IPS-15b (cell line): ENCODE measurements at regions not wholly inside any gene's neighbourhood (a gene's known extent, or its start where the extent isn't known, plus 50 kb on each side); places are given as distances from the start of the nearest gene placed in this dataset.

Experiments used
- H3K27me3 ChIP-seq: one replicate; pipeline ENCODE4 v1.6.1; 2013; ENCODE audit warnings: low read length; ENCODE audit not compliant: control insufficient read depth, insufficient read depth
- H3K36me3 ChIP-seq: one replicate; pipeline ENCODE4 v1.6.1; 2013; ENCODE audit warnings: low read length; ENCODE audit not compliant: control insufficient read depth, insufficient read depth
- H3K4me1 ChIP-seq: one replicate; pipeline ENCODE4 v1.6.1; 2013; ENCODE audit warnings: mild to moderate bottlenecking, low read length; ENCODE audit not compliant: control insufficient read depth, insufficient read depth
- H3K4me3 ChIP-seq: one replicate; pipeline ENCODE4 v1.5.1; 2013; ENCODE audit warnings: low read depth, low read length
- H3K9ac ChIP-seq: one replicate; pipeline ENCODE4 v1.6.1; 2013; ENCODE audit warnings: low read depth, mild to moderate bottlenecking, low read length
- H3K9me3 ChIP-seq: one replicate; pipeline ENCODE4 v1.6.1; 2013; ENCODE audit warnings: mild to moderate bottlenecking, low read length; ENCODE audit not compliant: control insufficient read depth, insufficient read depth

GRCh38 chr21:41678016-41678923, 88.6 kb downstream of the RIPK4 start:
- Histone ChIP-seq H3K4me1 (peaks cover 3% of the 10 kb centered on the region), H3K27me3 (no peaks in the 10 kb centered on the region), H3K36me3 (no peaks in the 10 kb centered on the region), H3K9me3 (no peaks in the 10 kb centered on the region), H3K4me3 (no peak overlapping the region), H3K9ac (no peak overlapping the region)

- Histone ChIP-seq H3K27me3 (no peaks in the 10 kb centered on the region), H3K4me3 (no peak overlapping the region), H3K36me3 (no peaks in the 10 kb centered on the region), H3K9me3 (no peaks in the 10 kb centered on the region), H3K4me1 (peaks cover 3% of the 10 kb centered on the region), H3K9ac (no peak overlapping the region)
Observed at GRCh38 chr21:41677671-41678015, 89.2 kb downstream of the RIPK4 start.

DNA sequence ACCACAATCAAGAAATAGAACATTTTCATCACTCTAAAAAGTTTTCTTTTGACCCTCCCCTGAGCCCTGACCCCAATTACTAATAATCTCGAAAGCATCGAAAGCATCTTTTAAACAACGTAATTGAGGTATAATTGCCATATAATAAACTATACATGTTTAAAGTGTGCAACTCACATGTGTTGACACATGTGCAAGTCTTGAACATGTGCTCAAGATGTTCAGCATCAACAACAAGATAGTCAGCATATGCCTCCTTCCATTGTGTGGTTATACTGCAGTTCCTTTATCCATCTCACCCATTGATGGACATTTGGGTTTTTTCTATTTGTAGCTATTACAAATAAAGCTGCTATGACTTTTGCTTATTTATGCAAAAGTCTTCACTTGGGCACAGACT, 90.7 kb downstream of the RIPK4 start:
- Histone ChIP-seq H3K4me1 (peaks cover 3% of the 10 kb centered on the region), H3K36me3 (no peaks in the 10 kb centered on the region)

DNA sequence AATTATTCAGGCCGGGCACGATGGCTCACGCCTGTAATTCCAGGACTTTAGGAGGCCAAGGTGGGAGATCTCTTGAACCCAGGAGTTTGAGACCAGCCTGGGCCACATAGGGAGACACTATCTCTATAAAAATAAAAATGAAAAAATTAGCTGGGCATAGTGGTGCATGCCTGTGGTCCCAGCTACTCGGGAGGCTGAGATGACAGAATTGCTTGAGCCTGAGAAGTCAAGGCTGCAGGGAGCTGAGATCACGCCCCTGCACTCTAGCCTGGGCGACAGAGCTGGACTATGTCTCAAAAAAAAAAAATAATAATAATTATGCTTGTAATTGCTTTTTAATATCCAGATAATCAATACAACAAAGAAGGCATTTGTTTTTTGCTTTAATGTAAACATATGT, 91.3 kb downstream of the RIPK4 start:
- no peaks in the 10 kb centered on the region for H3K9me3 ChIP-seq
- no peaks in the 10 kb centered on the region for H3K36me3 ChIP-seq
- no peaks in the 10 kb centered on the region for H3K27me3 ChIP-seq
- no peak overlapping the region for H3K4me3 ChIP-seq
- H3K4me1 ChIP-seq, result peaks cover 3% of the 10 kb centered on the region
- H3K9ac ChIP-seq, result no peak overlapping the region

More for the DNA sequence above, 90.7 kb downstream of the RIPK4 start:
- Histone ChIP-seq H3K4me3 (no peak overlapping the region), H3K9ac (no peak overlapping the region), H3K9me3 (no peaks in the 10 kb centered on the region), H3K27me3 (no peaks in the 10 kb centered on the region)

- Histone ChIP-seq H3K9me3 (no peaks in the 10 kb centered on the region), H3K4me3 (no peak overlapping the region), H3K4me1 (peaks cover 3% of the 10 kb centered on the region), H3K36me3 (no peaks in the 10 kb centered on the region), H3K27me3 (no peaks in the 10 kb centered on the region), H3K9ac (no peak overlapping the region)
Observed at GRCh38 chr21:41674402-41674801, 92.5 kb downstream of the RIPK4 start.

- Histone ChIP-seq H3K4me3 (no peak overlapping the region), H3K27me3 (no peaks in the 10 kb centered on the region), H3K36me3 (no peaks in the 10 kb centered on the region), H3K9me3 (no peaks in the 10 kb centered on the region), H3K9ac (no peak overlapping the region), H3K4me1 (peaks cover 3% of the 10 kb centered on the region)
Observed at GRCh38 chr21:41673596-41674335, 93.1 kb downstream of the RIPK4 start.

DNA sequence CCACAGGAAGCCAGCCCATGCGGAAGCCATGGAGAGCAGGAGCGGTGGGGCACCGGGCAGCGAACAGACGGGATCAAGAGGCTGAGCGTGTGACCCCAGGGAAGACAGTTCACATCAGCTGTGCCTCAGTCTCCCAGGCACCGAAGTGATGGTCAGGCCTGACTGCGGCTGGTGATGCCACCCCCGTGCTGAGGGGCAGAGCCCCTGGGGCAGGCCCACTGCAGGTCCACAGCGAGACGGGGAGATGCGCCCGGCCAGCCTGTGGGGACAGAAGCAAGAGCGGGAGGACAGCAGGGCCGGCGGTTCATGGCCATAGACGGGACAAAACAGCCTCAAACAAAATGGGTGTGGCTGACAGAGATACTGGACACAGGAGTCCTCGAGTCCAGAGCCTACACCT, 93.8 kb downstream of the RIPK4 start:
- H3K36me3 ChIP-seq, result no peaks in the 10 kb centered on the region
- H3K9me3 ChIP-seq, result no peaks in the 10 kb centered on the region
- no peak overlapping the region for H3K4me3 ChIP-seq
- no peak overlapping the region for H3K9ac ChIP-seq
- H3K27me3 ChIP-seq, result no peaks in the 10 kb centered on the region
- peaks cover 3% of the 10 kb centered on the region for H3K4me1 ChIP-seq

DNA sequence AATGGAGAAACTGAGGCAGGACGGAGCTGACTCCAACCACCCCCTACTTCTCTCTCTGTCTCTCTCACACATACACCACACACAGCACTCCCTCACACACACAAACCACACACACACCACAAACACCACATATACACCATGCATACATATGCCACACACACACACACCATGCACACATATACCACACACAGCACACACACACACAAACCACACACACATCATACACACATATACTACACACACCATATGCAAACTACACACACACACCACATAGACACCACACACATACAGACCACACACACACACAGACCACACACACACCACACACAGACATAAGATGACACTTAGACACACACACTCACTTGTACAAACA, 94.3 kb downstream of the RIPK4 start:
- H3K27me3 ChIP-seq, result no peaks in the 10 kb centered on the region
- no peak overlapping the region for H3K4me3 ChIP-seq
- H3K4me1 ChIP-seq, result peaks cover 3% of the 10 kb centered on the region
- H3K9me3 ChIP-seq, result no peaks in the 10 kb centered on the region
- H3K36me3 ChIP-seq, result no peaks in the 10 kb centered on the region
- no peak overlapping the region for H3K9ac ChIP-seq

- H3K9me3 ChIP-seq, result no peaks in the 10 kb centered on the region
- no peak overlapping the region for H3K9ac ChIP-seq
- H3K4me1 ChIP-seq, result peaks cover 3% of the 10 kb centered on the region
- no peak overlapping the region for H3K4me3 ChIP-seq
- H3K36me3 ChIP-seq, result no peaks in the 10 kb centered on the region
- no peaks in the 10 kb centered on the region for H3K27me3 ChIP-seq
Observed at GRCh38 chr21:41671859-41672542, 94.9 kb downstream of the RIPK4 start.

- no peaks in the 10 kb centered on the region for H3K27me3 ChIP-seq
- H3K9ac ChIP-seq, result no peak overlapping the region
- no peak overlapping the region for H3K4me3 ChIP-seq
- no peaks in the 10 kb centered on the region for H3K9me3 ChIP-seq
- peaks cover 3% of the 10 kb centered on the region for H3K4me1 ChIP-seq
- H3K36me3 ChIP-seq, result no peaks in the 10 kb centered on the region
Observed at GRCh38 chr21:41671212-41671762, 95.6 kb downstream of the RIPK4 start.

GRCh38 chr21:41670056-41670805, 96.6 kb downstream of the RIPK4 start:
- H3K36me3 ChIP-seq, result no peaks in the 10 kb centered on the region
- no peaks in the 10 kb centered on the region for H3K9me3 ChIP-seq
- no peak overlapping the region for H3K9ac ChIP-seq
- peaks cover 3% of the 10 kb centered on the region for H3K4me1 ChIP-seq
- H3K27me3 ChIP-seq, result no peaks in the 10 kb centered on the region
- no peak overlapping the region for H3K4me3 ChIP-seq
